Adipocyte (in vitro differentiated cells): ENCODE measurements at regions not wholly inside any gene's neighbourhood (a gene's known extent, or its start where the extent isn't known, plus 50 kb on each side); places are given as distances from the start of the nearest gene placed in this dataset.

Experiments used
- DNase-seq: peaks from one replicate; pipeline ENCODE4 v3.0.0-alpha.2; 2015; ENCODE audit warnings: low read depth
- H3K27me3 ChIP-seq: replicated peaks from 2 replicates; pipeline ENCODE4 v1.7.0; 2013; ENCODE audit warnings: mild to moderate bottlenecking, low read length, moderate library complexity; ENCODE audit not compliant: control insufficient read depth, insufficient read depth
- H3K36me3 ChIP-seq: 2 replicates; pipeline ENCODE4 v1.7.0; 2013; ENCODE audit warnings: low read length, mild to moderate bottlenecking, moderate library complexity; ENCODE audit not compliant: control insufficient read depth, insufficient read depth, severe bottlenecking
- H3K4me1 ChIP-seq: 2 replicates; pipeline ENCODE4 v1.7.0; 2013; ENCODE audit warnings: mild to moderate bottlenecking, low read length, moderate library complexity; ENCODE audit not compliant: control insufficient read depth, insufficient read depth
- H3K4me3 ChIP-seq: 2 replicates; pipeline ENCODE4 v1.7.0; 2013; ENCODE audit warnings: mild to moderate bottlenecking, low read length, moderate library complexity
- H3K9ac ChIP-seq: 2 replicates; pipeline ENCODE4 v1.7.0; 2013; ENCODE audit warnings: mild to moderate bottlenecking, low read length, moderate library complexity
- H3K9me3 ChIP-seq: 2 replicates; pipeline ENCODE4 v1.7.0; 2013; ENCODE audit warnings: mild to moderate bottlenecking, low read length, moderate library complexity; ENCODE audit not compliant: control insufficient read depth

DNA sequence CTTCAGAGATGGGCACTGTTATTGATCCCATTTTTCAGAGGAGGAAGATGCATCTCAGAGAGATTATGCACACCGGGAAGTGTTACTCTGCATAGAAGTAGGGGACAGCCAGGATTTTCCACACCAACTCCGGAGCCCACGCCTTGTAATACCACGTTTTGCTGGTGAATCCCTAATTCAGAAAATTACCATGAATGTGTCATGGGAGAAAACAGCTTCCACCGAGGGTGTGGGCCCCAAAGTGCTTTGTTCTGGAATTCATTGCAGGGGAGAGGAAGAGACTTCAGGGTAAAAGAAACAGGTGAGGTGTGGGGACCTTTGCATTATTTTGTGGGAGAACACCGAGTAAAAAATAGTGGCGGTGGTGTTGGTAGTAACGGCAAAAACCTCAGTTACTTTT is 1051.4 kb upstream of the RBFOX1 start:
- Histone ChIP-seq H3K9me3 (no peaks in the 10 kb centered on the region), H3K36me3 (no peaks in the 10 kb centered on the region), H3K9ac (no peak overlapping the region), H3K4me3 (no peak overlapping the region), H3K4me1 (no peaks in the 10 kb centered on the region), H3K27me3 (no peaks in the 10 kb centered on the region)
- DNase-seq: no peak

DNA sequence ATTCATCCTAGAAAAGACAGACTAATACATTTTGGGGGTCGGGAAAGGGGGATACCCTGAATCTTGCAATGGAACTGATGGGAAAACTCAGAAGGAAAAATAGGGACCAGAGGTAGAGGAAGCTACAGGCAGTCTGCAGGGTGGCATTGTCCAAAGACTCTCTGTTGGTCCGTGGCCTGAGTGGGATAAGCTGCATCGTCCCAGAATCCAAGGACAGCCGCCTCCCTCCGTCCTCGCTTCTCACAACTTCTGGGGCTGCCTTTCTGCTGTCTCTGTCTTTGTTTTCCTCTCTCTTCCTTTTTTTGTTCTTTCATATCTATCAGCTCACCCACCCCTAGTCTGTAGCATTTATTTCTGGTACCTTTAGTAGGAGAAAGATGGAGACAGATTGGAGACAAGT is 1052.6 kb upstream of the RBFOX1 start:
- Histone ChIP-seq H3K9me3 (no peaks in the 10 kb centered on the region), H3K36me3 (no peaks in the 10 kb centered on the region), H3K4me3 (no peak overlapping the region), H3K9ac (no peak overlapping the region), H3K4me1 (no peaks in the 10 kb centered on the region), H3K27me3 (no peaks in the 10 kb centered on the region)
- no peak for DNase-seq

- H3K36me3 ChIP-seq: no peaks in the 10 kb centered on the region
- no peak for DNase-seq
- no peaks in the 10 kb centered on the region for H3K9me3 ChIP-seq
- H3K4me1 ChIP-seq: no peaks in the 10 kb centered on the region
- no peaks in the 10 kb centered on the region for H3K27me3 ChIP-seq
- H3K4me3 ChIP-seq: no peak overlapping the region
- no peak overlapping the region for H3K9ac ChIP-seq
Measured at GRCh38 chr16:6279286-6279685, 1053.4 kb upstream of the RBFOX1 start.

DNA sequence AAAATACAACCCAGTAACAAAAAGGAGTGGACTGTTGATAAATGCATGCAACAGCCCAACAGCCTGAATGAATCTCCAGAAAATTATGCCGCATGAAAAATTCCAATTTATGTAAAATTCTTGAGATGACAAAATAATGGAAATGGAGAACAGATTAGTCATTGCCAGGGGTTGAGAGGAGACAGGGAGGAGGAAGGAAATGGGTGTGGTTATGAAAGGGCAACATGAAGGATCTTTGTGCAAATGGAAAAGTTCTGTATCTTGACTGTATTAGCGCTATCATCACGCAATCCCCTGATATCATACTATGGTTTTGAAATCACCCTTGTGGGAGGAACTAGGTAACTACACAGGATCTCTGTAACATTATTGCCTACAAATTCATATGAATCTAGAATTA is 1058.3 kb upstream of the RBFOX1 start:
- Histone ChIP-seq H3K4me1 (no peaks in the 10 kb centered on the region), H3K36me3 (no peaks in the 10 kb centered on the region), H3K4me3 (no peak overlapping the region), H3K27me3 (no peaks in the 10 kb centered on the region), H3K9ac (no peak overlapping the region), H3K9me3 (no peaks in the 10 kb centered on the region)
- no peak for DNase-seq

GRCh38 chr16:6267682-6268081 is 1065.0 kb upstream of the RBFOX1 start:
- Histone ChIP-seq H3K4me1 (no peaks in the 10 kb centered on the region), H3K27me3 (no peaks in the 10 kb centered on the region), H3K4me3 (no peak overlapping the region), H3K9ac (no peak overlapping the region), H3K9me3 (no peaks in the 10 kb centered on the region), H3K36me3 (no peaks in the 10 kb centered on the region)
- DNase-seq: no peak

- H3K27me3 ChIP-seq: no peaks in the 10 kb centered on the region
- H3K4me3 ChIP-seq: no peak overlapping the region
- H3K36me3 ChIP-seq: no peaks in the 10 kb centered on the region
- H3K9me3 ChIP-seq: no peaks in the 10 kb centered on the region
- H3K4me1 ChIP-seq: no peaks in the 10 kb centered on the region
- no peak overlapping the region for H3K9ac ChIP-seq
- DNase-seq: no peak
Measured at GRCh38 chr16:6266703-6267102, 1065.9 kb upstream of the RBFOX1 start.

DNA sequence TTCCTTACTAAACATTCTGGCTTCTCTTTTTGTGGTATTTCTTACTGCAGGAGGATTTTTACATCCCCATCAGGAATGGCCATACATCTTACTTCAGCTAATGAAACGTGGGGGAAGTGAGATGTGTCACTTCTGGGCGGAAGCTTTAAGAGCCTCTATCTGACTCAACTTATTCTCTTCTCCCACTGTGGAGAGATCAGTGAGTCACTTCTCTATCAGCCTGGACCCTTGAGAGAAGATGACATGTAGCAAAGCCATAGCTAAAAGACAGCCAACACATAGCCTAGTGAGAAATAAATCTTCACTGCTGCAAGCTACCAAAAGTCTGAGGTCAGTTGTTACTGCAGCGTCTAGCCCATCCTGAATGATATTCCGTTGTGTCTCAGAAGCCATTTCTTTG is 1066.7 kb upstream of the RBFOX1 start:
- Histone ChIP-seq H3K9me3 (no peaks in the 10 kb centered on the region), H3K9ac (no peak overlapping the region), H3K36me3 (no peaks in the 10 kb centered on the region), H3K4me3 (no peak overlapping the region), H3K27me3 (no peaks in the 10 kb centered on the region), H3K4me1 (no peaks in the 10 kb centered on the region)
- no peak for DNase-seq

DNA sequence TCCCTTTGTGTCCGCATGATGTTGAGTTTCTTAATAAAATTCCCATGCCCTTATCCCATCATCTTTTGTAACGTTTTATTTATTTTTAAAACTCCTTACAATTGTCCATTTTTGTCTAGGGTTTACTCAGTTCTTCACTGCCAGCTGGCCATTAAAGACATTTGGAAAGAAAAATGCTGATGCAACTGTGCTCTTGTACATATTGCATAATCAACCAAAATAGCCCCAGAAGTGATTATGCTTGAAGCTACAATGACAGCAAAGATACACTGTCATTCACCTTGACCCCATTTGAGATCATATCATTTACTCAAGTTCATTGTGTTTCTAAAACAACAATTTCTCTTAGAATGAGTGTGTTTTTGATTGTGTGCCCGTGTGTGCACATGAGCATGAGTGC is 1074.6 kb upstream of the RBFOX1 start:
- H3K4me1 ChIP-seq: no peaks in the 10 kb centered on the region
- H3K27me3 ChIP-seq: no peaks in the 10 kb centered on the region
- H3K9me3 ChIP-seq: no peaks in the 10 kb centered on the region
- no peak overlapping the region for H3K4me3 ChIP-seq
- H3K36me3 ChIP-seq: no peaks in the 10 kb centered on the region
- no peak for DNase-seq
- no peak overlapping the region for H3K9ac ChIP-seq

GRCh38 chr16:6252541-6252940 is 1080.1 kb upstream of the RBFOX1 start:
- no peaks in the 10 kb centered on the region for H3K36me3 ChIP-seq
- no peak for DNase-seq
- no peak overlapping the region for H3K9ac ChIP-seq
- H3K4me3 ChIP-seq: no peak overlapping the region
- H3K27me3 ChIP-seq: no peaks in the 10 kb centered on the region
- no peaks in the 10 kb centered on the region for H3K9me3 ChIP-seq
- no peaks in the 10 kb centered on the region for H3K4me1 ChIP-seq

- no peak for DNase-seq
- no peaks in the 10 kb centered on the region for H3K9me3 ChIP-seq
- H3K4me3 ChIP-seq: no peak overlapping the region
- no peaks in the 10 kb centered on the region for H3K36me3 ChIP-seq
- H3K4me1 ChIP-seq: no peaks in the 10 kb centered on the region
- H3K27me3 ChIP-seq: no peaks in the 10 kb centered on the region
- H3K9ac ChIP-seq: no peak overlapping the region
Measured at GRCh38 chr16:6250511-6250910, 1082.1 kb upstream of the RBFOX1 start.

- no peak overlapping the region for H3K9ac ChIP-seq
- H3K36me3 ChIP-seq: no peaks in the 10 kb centered on the region
- DNase-seq: no peak
- H3K4me3 ChIP-seq: no peak overlapping the region
- no peaks in the 10 kb centered on the region for H3K9me3 ChIP-seq
- H3K4me1 ChIP-seq: no peaks in the 10 kb centered on the region
- H3K27me3 ChIP-seq: no peaks in the 10 kb centered on the region
Measured at GRCh38 chr16:6249863-6250262, 1082.8 kb upstream of the RBFOX1 start.

DNA sequence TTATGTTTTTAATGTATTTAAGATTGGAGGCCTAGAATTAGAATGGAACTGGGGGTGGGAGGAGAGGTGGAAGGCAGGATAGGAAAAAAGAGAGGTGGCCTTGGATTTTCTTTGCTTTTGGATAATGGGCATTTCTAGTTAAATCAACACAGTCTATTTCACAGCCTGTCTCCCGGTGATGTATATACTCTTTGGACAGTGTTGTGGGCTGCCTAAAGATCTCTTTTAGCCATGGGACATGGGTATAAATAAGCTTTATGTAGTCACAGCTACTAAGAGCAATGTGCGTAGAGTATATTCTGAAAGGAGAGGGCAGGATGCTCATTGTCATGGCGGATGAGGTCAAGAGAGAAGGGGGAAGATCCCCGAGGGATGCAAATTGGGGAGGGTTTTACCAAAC is 1084.4 kb upstream of the RBFOX1 start:
- Histone ChIP-seq H3K36me3 (no peaks in the 10 kb centered on the region), H3K9ac (no peak overlapping the region)

More for the DNA sequence above, 1084.4 kb upstream of the RBFOX1 start:
- DNase-seq: no peak
- H3K4me1 ChIP-seq: no peaks in the 10 kb centered on the region
- H3K4me3 ChIP-seq: no peak overlapping the region
- H3K27me3 ChIP-seq: no peaks in the 10 kb centered on the region
- no peaks in the 10 kb centered on the region for H3K9me3 ChIP-seq
